ENCODE measurements at regions not wholly inside any gene's neighbourhood (a gene's known extent, or its start where the extent isn't known, plus 50 kb on each side); places are given as distances from the start of the nearest gene placed in this dataset.
"Not testable (repeated sequence)": the region's sequence is repeated elsewhere in the genome, so short reads cannot be mapped to it uniquely, and the experiment has no call there.

GRCh38 chr5:32949286-32949970 lies 238.3 kb downstream of the NPR3 start:
- H3K79me2 ChIP-seq (ENCODE audit: low read length) = no peaks in the 10 kb centered on the region
- no peak overlapping the region for H2AFZ ChIP-seq (ENCODE audit: low read length)
- no peak overlapping the region for H3K9ac ChIP-seq (ENCODE audit: low read length)
- H3K36me3 ChIP-seq (replicated peaks; ENCODE audit: insufficient read depth, low read length) = no peaks in the 10 kb centered on the region
- H3K9me3 ChIP-seq (replicated peaks; ENCODE audit: insufficient read depth, low read length) = no peaks in the 10 kb centered on the region
- no peaks in the 10 kb centered on the region for H3F3A ChIP-seq (ENCODE audit: insufficient read depth, low read length)
- no peaks in the 10 kb centered on the region for H3K27me3 ChIP-seq (replicated peaks; ENCODE audit: insufficient read depth, low read length)
- TF ChIP-seq CTCF (IDR thresholded peaks at IDR 0.05; ENCODE audit: low read length) = no peak
- TF ChIP-seq EZH2phosphoT487 (IDR thresholded peaks at IDR 0.05; ENCODE audit: low read length) = no peak
- TF ChIP-seq EZH2 (optimal IDR thresholded peaks at IDR 0.05; ENCODE audit: low read depth, low read length) = no peak
- no peak overlapping the region for H3K4me3 ChIP-seq (ENCODE audit: low read length)
- DNase-seq = no peak
- H3K4me2 ChIP-seq (ENCODE audit: low read depth, low read length) = no peak overlapping the region
- H3K27ac ChIP-seq (ENCODE audit: low read length) = no peak overlapping the region
- no peaks in the 10 kb centered on the region for H3K4me1 ChIP-seq (ENCODE audit: low read length)
- H3K9me2 ChIP-seq (replicated peaks; ENCODE audit: insufficient read depth, low read length) = no peaks in the 10 kb centered on the region
- no peaks in the 10 kb centered on the region for H4K20me1 ChIP-seq (ENCODE audit: insufficient read depth, low read length)

- Histone ChIP-seq H3K9ac (ENCODE audit: low read length) (no peak overlapping the region), H3K4me2 (ENCODE audit: low read depth, low read length) (no peak overlapping the region)
- TF ChIP-seq CTCF (IDR thresholded peaks at IDR 0.05; ENCODE audit: low read length) (no peak), EZH2phosphoT487 (IDR thresholded peaks at IDR 0.05; ENCODE audit: low read length) (no peak), EZH2 (optimal IDR thresholded peaks at IDR 0.05; ENCODE audit: low read depth, low read length) (no peak)
Observed at GRCh38 chr5:32951003-32951402, 239.9 kb downstream of the NPR3 start.

GRCh38 chr5:32951878-32952277 lies 240.8 kb downstream of the NPR3 start:
- no peaks in the 10 kb centered on the region for H3K9me3 ChIP-seq (replicated peaks; ENCODE audit: insufficient read depth, low read length)
- no peaks in the 10 kb centered on the region for H3K36me3 ChIP-seq (replicated peaks; ENCODE audit: insufficient read depth, low read length)
- no peak overlapping the region for H3K27ac ChIP-seq (ENCODE audit: low read length)
- no peaks in the 10 kb centered on the region for H4K20me1 ChIP-seq (ENCODE audit: insufficient read depth, low read length)
- DNase-seq = no peak
- H3K4me2 ChIP-seq (ENCODE audit: low read depth, low read length) = no peak overlapping the region
- TF ChIP-seq CTCF (IDR thresholded peaks at IDR 0.05; ENCODE audit: low read length) (no peak), EZH2 (optimal IDR thresholded peaks at IDR 0.05; ENCODE audit: low read depth, low read length) (no peak), EZH2phosphoT487 (IDR thresholded peaks at IDR 0.05; ENCODE audit: low read length) (no peak)
- H2AFZ ChIP-seq (ENCODE audit: low read length) = no peak overlapping the region
- no peak overlapping the region for H3K9ac ChIP-seq (ENCODE audit: low read length)
- no peaks in the 10 kb centered on the region for H3K9me2 ChIP-seq (replicated peaks; ENCODE audit: insufficient read depth, low read length)
- no peaks in the 10 kb centered on the region for H3K79me2 ChIP-seq (ENCODE audit: low read length)
- no peaks in the 10 kb centered on the region for H3K27me3 ChIP-seq (replicated peaks; ENCODE audit: insufficient read depth, low read length)
- H3K4me1 ChIP-seq (ENCODE audit: low read length) = no peaks in the 10 kb centered on the region
- H3F3A ChIP-seq (ENCODE audit: insufficient read depth, low read length) = no peaks in the 10 kb centered on the region
- no peak overlapping the region for H3K4me3 ChIP-seq (ENCODE audit: low read length)

More at GRCh38 chr5:32951003-32951402, 239.9 kb downstream of the NPR3 start:
- H3K4me1 ChIP-seq (ENCODE audit: low read length) = no peaks in the 10 kb centered on the region
- no peak for DNase-seq
- no peaks in the 10 kb centered on the region for H3K9me3 ChIP-seq (replicated peaks; ENCODE audit: insufficient read depth, low read length)
- H3K9me2 ChIP-seq (replicated peaks; ENCODE audit: insufficient read depth, low read length) = no peaks in the 10 kb centered on the region
- H3K79me2 ChIP-seq (ENCODE audit: low read length) = no peaks in the 10 kb centered on the region
- H3K4me3 ChIP-seq (ENCODE audit: low read length) = no peak overlapping the region
- no peaks in the 10 kb centered on the region for H3F3A ChIP-seq (ENCODE audit: insufficient read depth, low read length)
- H2AFZ ChIP-seq (ENCODE audit: low read length) = no peak overlapping the region
- H4K20me1 ChIP-seq (ENCODE audit: insufficient read depth, low read length) = no peaks in the 10 kb centered on the region
- H3K27me3 ChIP-seq (replicated peaks; ENCODE audit: insufficient read depth, low read length) = no peaks in the 10 kb centered on the region
- H3K27ac ChIP-seq (ENCODE audit: low read length) = no peak overlapping the region
- H3K36me3 ChIP-seq (replicated peaks; ENCODE audit: insufficient read depth, low read length) = no peaks in the 10 kb centered on the region

- not testable (repeated sequence) for H3K27ac ChIP-seq (ENCODE audit: low read length); H3K9me2 ChIP-seq (replicated peaks; ENCODE audit: insufficient read depth, low read length); H3K4me2 ChIP-seq (ENCODE audit: low read depth, low read length); H2AFZ ChIP-seq (ENCODE audit: low read length); H3K79me2 ChIP-seq (ENCODE audit: low read length); H3K9ac ChIP-seq (ENCODE audit: low read length); H3K4me1 ChIP-seq (ENCODE audit: low read length); H3K27me3 ChIP-seq (replicated peaks; ENCODE audit: insufficient read depth, low read length); H3K9me3 ChIP-seq (replicated peaks; ENCODE audit: insufficient read depth, low read length); DNase-seq; H3F3A ChIP-seq (ENCODE audit: insufficient read depth, low read length); H3K36me3 ChIP-seq (replicated peaks; ENCODE audit: insufficient read depth, low read length); H4K20me1 ChIP-seq (ENCODE audit: insufficient read depth, low read length); H3K4me3 ChIP-seq (ENCODE audit: low read length)
Observed at GRCh38 chr5:32952421-32952820, 241.3 kb downstream of the NPR3 start.
